ENCODE measurements at regions not wholly inside any gene's neighbourhood (a gene's known extent, or its start where the extent isn't known, plus 50 kb on each side); places are given as distances from the start of the nearest gene placed in this dataset.

- no peak overlapping the region for H3K4me2 ChIP-seq (ENCODE audit: low read length)
- no peaks in the 10 kb centered on the region for H3K27me3 ChIP-seq (ENCODE audit: insufficient read depth, low read depth, low read length)
- H3F3A ChIP-seq (ENCODE audit: insufficient read depth, low read length, poor library complexity, severe bottlenecking) = peaks cover 4% of the 10 kb centered on the region
- no peaks in the 10 kb centered on the region for H3K79me2 ChIP-seq (replicated peaks; ENCODE audit: insufficient read depth, low read length)
- H4K20me1 ChIP-seq (ENCODE audit: insufficient read depth) = no peaks in the 10 kb centered on the region
- no peak overlapping the region for H2AFZ ChIP-seq (ENCODE audit: low read depth, low read length)
- H3K4me3 ChIP-seq (ENCODE audit: low read length) = no peak overlapping the region
- no peaks in the 10 kb centered on the region for H3K36me3 ChIP-seq (ENCODE audit: insufficient read depth, low read length)
- no peaks in the 10 kb centered on the region for H3K9me2 ChIP-seq (ENCODE audit: insufficient read depth, low read length)
- H3K27ac ChIP-seq (ENCODE audit: low read length) = no peak overlapping the region
- TF ChIP-seq SMC3 (conservative IDR thresholded peaks at IDR 0.05; ENCODE audit: poor library complexity) (no peak), POLR2AphosphoS5 (IDR thresholded peaks at IDR 0.05) (no peak), REST (IDR thresholded peaks at IDR 0.05; ENCODE audit: borderline replicate concordance) (no peak), EZH2 (IDR thresholded peaks at IDR 0.05; ENCODE audit: borderline replicate concordance, insufficient read depth, low read length, poor library complexity, severe bottlenecking) (no peak), EP300 (conservative IDR thresholded peaks at IDR 0.05; ENCODE audit: poor library complexity, severe bottlenecking) (no peak), RAD21 (conservative IDR thresholded peaks at IDR 0.05) (no peak), TAF1 (IDR thresholded peaks at IDR 0.05; ENCODE audit: low read depth) (no peak), MXI1 (conservative IDR thresholded peaks at IDR 0.05; ENCODE audit: poor library complexity, severe bottlenecking) (no peak), CTCF (IDR thresholded peaks at IDR 0.05; ENCODE audit: poor library complexity, severe bottlenecking) (no peak)
- H3K9me3 ChIP-seq (ENCODE audit: low read length) = no peaks in the 10 kb centered on the region
- no peak overlapping the region for H3K9ac ChIP-seq (ENCODE audit: low read length)
Observed at GRCh38 chr3:33936921-33937525, 138.6 kb downstream of the PDCD6IP start.

- H3K27ac ChIP-seq (ENCODE audit: low read length) = no peak overlapping the region
- H3K4me2 ChIP-seq (ENCODE audit: low read length) = no peak overlapping the region
- no peaks in the 10 kb centered on the region for H3K9me3 ChIP-seq (ENCODE audit: low read length)
- no peak overlapping the region for H3K4me3 ChIP-seq (ENCODE audit: low read length)
- peaks cover 4% of the 10 kb centered on the region for H3F3A ChIP-seq (ENCODE audit: insufficient read depth, low read length, poor library complexity, severe bottlenecking)
- no peaks in the 10 kb centered on the region for H4K20me1 ChIP-seq (ENCODE audit: insufficient read depth)
- no peak overlapping the region for H2AFZ ChIP-seq (ENCODE audit: low read depth, low read length)
- H3K9ac ChIP-seq (ENCODE audit: low read length) = no peak overlapping the region
- TF ChIP-seq EZH2 (IDR thresholded peaks at IDR 0.05; ENCODE audit: borderline replicate concordance, insufficient read depth, low read length, poor library complexity, severe bottlenecking) = no peak
- TF ChIP-seq REST (IDR thresholded peaks at IDR 0.05; ENCODE audit: borderline replicate concordance) = no peak
- TF ChIP-seq POLR2AphosphoS5 (IDR thresholded peaks at IDR 0.05) = no peak
- no peak for TF ChIP-seq CTCF (IDR thresholded peaks at IDR 0.05; ENCODE audit: poor library complexity, severe bottlenecking)
- no peak for TF ChIP-seq EP300 (conservative IDR thresholded peaks at IDR 0.05; ENCODE audit: poor library complexity, severe bottlenecking)
- no peak for TF ChIP-seq TAF1 (IDR thresholded peaks at IDR 0.05; ENCODE audit: low read depth)
- no peak for TF ChIP-seq MXI1 (conservative IDR thresholded peaks at IDR 0.05; ENCODE audit: poor library complexity, severe bottlenecking)
- TF ChIP-seq RAD21 (conservative IDR thresholded peaks at IDR 0.05) = no peak
- TF ChIP-seq SMC3 (conservative IDR thresholded peaks at IDR 0.05; ENCODE audit: poor library complexity) = no peak
- H3K36me3 ChIP-seq (ENCODE audit: insufficient read depth, low read length) = no peaks in the 10 kb centered on the region
- H3K79me2 ChIP-seq (replicated peaks; ENCODE audit: insufficient read depth, low read length) = no peaks in the 10 kb centered on the region
- H3K27me3 ChIP-seq (ENCODE audit: insufficient read depth, low read depth, low read length) = no peaks in the 10 kb centered on the region
- no peaks in the 10 kb centered on the region for H3K9me2 ChIP-seq (ENCODE audit: insufficient read depth, low read length)
Observed at GRCh38 chr3:33937628-33938027, 139.2 kb downstream of the PDCD6IP start.

Data from neural cell (in vitro differentiated cells).